ENCODE measurements at regions not wholly inside any gene's neighbourhood (a gene's known extent, or its start where the extent isn't known, plus 50 kb on each side); places are given as distances from the start of the nearest gene placed in this dataset.

GRCh38 chr11:95559899-95560298 is 229.7 kb downstream of the FAM76B start:
- 36 to 48% (median 43%) methylated on average over 4 of the region's 4 CpGs for WGBS, 3 donors
- Histone ChIP-seq H3K4me3 (no peak overlapping the region), H3K27me3 (no peaks in the 10 kb centered on the region), H3K27ac (no peak overlapping the region), H3K9me3 (no peaks in the 10 kb centered on the region), H3K4me1 (ENCODE audit: insufficient read depth) (peaks cover 15% of the 10 kb centered on the region), H3K36me3 (no peaks in the 10 kb centered on the region)
- no peak for TF ChIP-seq EP300 (IDR thresholded peaks at IDR 0.05)
- no peak for TF ChIP-seq CTCF (IDR thresholded peaks at IDR 0.05)
- TF ChIP-seq POLR2A (IDR thresholded peaks at IDR 0.05): no peak
- peak in 2 of 5 donors; percentile 15 for DNase-seq
- intact Hi-C loops (cut with DNase I): no loop called here

- Histone ChIP-seq H3K36me3 (no peaks in the 10 kb centered on the region), H3K27ac (no peak overlapping the region), H3K27me3 (no peaks in the 10 kb centered on the region), H3K4me1 (ENCODE audit: insufficient read depth) (peaks cover 12% of the 10 kb centered on the region), H3K9me3 (no peaks in the 10 kb centered on the region), H3K4me3 (no peak overlapping the region)
- 44 to 67% (median 54%) methylated on average over 1 of the region's 1 CpG for WGBS, 3 donors
- DNase-seq: no peak
- intact Hi-C loops (cut with DNase I): no loop called here
- TF ChIP-seq CTCF (IDR thresholded peaks at IDR 0.05) (no peak), EP300 (IDR thresholded peaks at IDR 0.05) (no peak), POLR2A (IDR thresholded peaks at IDR 0.05) (no peak)
Measured at GRCh38 chr11:95557376-95557775, 232.2 kb downstream of the FAM76B start.

GRCh38 chr11:95556342-95557163 is 233.0 kb downstream of the FAM76B start:
- Histone ChIP-seq H3K27ac (peak overlapping the region in 1 of 2 donors; percentile 32), H3K4me1 (ENCODE audit: insufficient read depth) (peaks cover 12% of the 10 kb centered on the region), H3K36me3 (no peaks in the 10 kb centered on the region), H3K4me3 (no peak overlapping the region), H3K27me3 (no peaks in the 10 kb centered on the region), H3K9me3 (no peaks in the 10 kb centered on the region)
- intact Hi-C loops (cut with DNase I): no loop called here
- DNase-seq: peak in 1 of 5 donors; percentile 28
- TF ChIP-seq CTCF (IDR thresholded peaks at IDR 0.05) (no peak), POLR2A (IDR thresholded peaks at IDR 0.05) (no peak), EP300 (IDR thresholded peaks at IDR 0.05) (no peak)
- WGBS, 3 donors: 57 to 69% (median 65%) methylated on average over 5 of the region's 5 CpGs

- Histone ChIP-seq H3K27ac (peak overlapping the region in 1 of 2 donors; percentile 32), H3K9me3 (no peaks in the 10 kb centered on the region), H3K27me3 (no peaks in the 10 kb centered on the region), H3K36me3 (no peaks in the 10 kb centered on the region), H3K4me1 (ENCODE audit: insufficient read depth) (peaks cover 12% of the 10 kb centered on the region), H3K4me3 (no peak overlapping the region)
- intact Hi-C loops (cut with DNase I): no loop called here
- TF ChIP-seq EP300 (IDR thresholded peaks at IDR 0.05) (no peak), POLR2A (IDR thresholded peaks at IDR 0.05) (no peak), CTCF (IDR thresholded peaks at IDR 0.05) (no peak)
- no peak for DNase-seq
Measured at GRCh38 chr11:95556011-95556341, 233.6 kb downstream of the FAM76B start.

Measured in ovary (tissue), 7 donors.